NT2/D1 (cell line): ENCODE measurements at regions not wholly inside any gene's neighbourhood (a gene's known extent, or its start where the extent isn't known, plus 50 kb on each side); places are given as distances from the start of the nearest gene placed in this dataset.

Experiments
- DNase-seq: peaks from one replicate; pipeline ENCODE4 v3.0.0-alpha.2; 2011; ENCODE audit warnings: low read depth, low spot score
- H3K27me3 ChIP-seq: 2 replicates; pipeline ENCODE4 v1.6.0; 2011; ENCODE audit warnings: mild to moderate bottlenecking; ENCODE audit not compliant: insufficient read length, insufficient read depth
- H3K36me3 ChIP-seq: 2 replicates; pipeline ENCODE4 v1.6.1; 2011; ENCODE audit warnings: mild to moderate bottlenecking, low read length, mixed read lengths; ENCODE audit not compliant: insufficient read depth, insufficient read length
- H3K4me1 ChIP-seq: 2 replicates; pipeline ENCODE4 v1.5.1; 2011; ENCODE audit not compliant: insufficient read depth, insufficient read length
- H3K4me3 ChIP-seq: 2 replicates; pipeline ENCODE4 v1.5.1; 2011; ENCODE audit warnings: low read depth; ENCODE audit not compliant: insufficient read length
- H3K9ac ChIP-seq: 2 replicates; pipeline ENCODE4 v1.6.0; 2011; ENCODE audit warnings: low read depth; ENCODE audit not compliant: insufficient read length
- H3K9me3 ChIP-seq: 2 replicates; pipeline ENCODE4 v1.5.1; 2011; ENCODE audit warnings: mild to moderate bottlenecking, low read length; ENCODE audit not compliant: insufficient read depth
- SUZ12 ChIP-seq: IDR thresholded peaks from 2 replicates; pipeline ENCODE4 v1.6.1; 2011; ENCODE audit not compliant: insufficient read length, insufficient read depth; ENCODE audit errors: extremely low read depth
- YY1 ChIP-seq: IDR thresholded peaks from 2 replicates; pipeline ENCODE4 v1.6.1; 2011; ENCODE audit not compliant: insufficient read length, insufficient read depth
- ZNF274 ChIP-seq: IDR thresholded peaks from 2 replicates; pipeline ENCODE4 v1.6.1; 2011; ENCODE audit warnings: mild to moderate bottlenecking, low read depth, low read length

DNA sequence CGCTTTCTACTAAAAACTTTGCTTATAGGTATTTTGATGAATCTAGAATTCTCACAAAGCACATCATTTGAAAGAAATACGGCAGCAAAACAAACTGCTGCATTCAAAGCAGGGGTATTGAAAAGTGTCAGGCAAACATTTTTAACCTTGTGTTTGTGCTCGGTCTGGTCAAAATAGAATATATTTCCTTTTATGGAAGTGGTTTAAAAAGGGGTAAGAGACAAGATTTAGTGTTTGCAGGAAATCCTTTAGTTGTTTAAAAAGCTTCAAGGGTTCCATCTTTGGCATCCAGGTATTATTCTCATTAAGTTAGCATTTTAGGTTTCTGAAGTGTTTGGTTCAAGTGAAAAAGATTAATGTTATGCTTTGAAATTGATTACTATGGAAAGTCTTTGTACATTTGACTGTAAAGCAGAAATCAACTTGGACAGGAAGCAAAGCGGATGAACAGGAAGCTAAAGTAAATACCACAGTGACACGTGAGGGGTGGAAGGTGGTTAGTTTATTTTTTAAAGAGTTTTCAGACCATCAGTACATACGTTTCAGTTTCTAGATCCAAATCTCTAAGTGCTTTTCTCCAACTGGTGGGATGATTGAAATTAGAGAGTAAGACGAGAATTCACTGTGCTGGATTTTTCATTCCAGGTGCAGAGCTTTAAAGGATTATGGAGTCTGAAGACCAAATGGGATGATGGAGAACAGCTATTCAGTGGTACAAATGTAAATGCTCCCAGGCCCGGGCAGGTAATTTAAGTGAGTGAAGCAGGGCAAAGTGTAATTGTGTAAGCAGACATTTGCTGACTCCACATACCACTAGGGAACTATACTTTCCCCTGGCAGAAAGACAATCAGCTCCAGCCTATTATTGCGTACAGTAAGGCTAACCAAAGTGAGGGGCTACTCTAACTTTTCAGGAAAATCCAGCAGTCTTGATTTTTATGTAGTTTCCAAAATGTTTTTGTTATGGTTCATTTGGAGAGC lies 341.8 kb upstream of the TBL1XR1 start:
- no peak overlapping the region for H3K9ac ChIP-seq
- H3K36me3 ChIP-seq, result no peaks in the 10 kb centered on the region
- DNase-seq, result no peak
- no peaks in the 10 kb centered on the region for H3K4me1 ChIP-seq
- no peak overlapping the region for H3K4me3 ChIP-seq
- no peaks in the 10 kb centered on the region for H3K27me3 ChIP-seq
- TF ChIP-seq YY1 (no peak), SUZ12 (no peak), ZNF274 (no peak)
- no peaks in the 10 kb centered on the region for H3K9me3 ChIP-seq

DNA sequence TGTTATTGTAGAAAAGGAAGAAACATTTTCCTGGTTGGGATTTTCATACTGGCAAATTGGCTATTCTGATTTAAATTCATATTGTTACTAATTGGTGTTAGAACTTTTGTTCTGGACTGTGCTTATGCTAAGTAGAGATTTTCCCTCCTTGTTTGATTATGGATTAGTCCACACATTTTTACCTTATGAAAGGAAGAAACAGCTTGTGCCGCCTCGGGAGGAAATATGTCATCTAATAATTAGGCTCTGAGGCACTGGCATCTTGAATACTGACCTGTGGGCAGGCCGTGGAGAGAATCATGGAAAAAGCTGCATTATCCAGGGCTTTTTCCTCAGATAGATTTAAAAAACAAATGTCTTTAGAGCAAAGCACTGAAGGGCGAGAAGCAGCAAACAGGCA lies 344.3 kb upstream of the TBL1XR1 start:
- H3K36me3 ChIP-seq, result no peaks in the 10 kb centered on the region
- H3K9ac ChIP-seq, result no peak overlapping the region
- TF ChIP-seq YY1 (no peak), SUZ12 (no peak), ZNF274 (no peak)
- no peaks in the 10 kb centered on the region for H3K27me3 ChIP-seq
- no peaks in the 10 kb centered on the region for H3K4me1 ChIP-seq
- no peak overlapping the region for H3K4me3 ChIP-seq
- no peak for DNase-seq
- H3K9me3 ChIP-seq, result no peaks in the 10 kb centered on the region

DNA sequence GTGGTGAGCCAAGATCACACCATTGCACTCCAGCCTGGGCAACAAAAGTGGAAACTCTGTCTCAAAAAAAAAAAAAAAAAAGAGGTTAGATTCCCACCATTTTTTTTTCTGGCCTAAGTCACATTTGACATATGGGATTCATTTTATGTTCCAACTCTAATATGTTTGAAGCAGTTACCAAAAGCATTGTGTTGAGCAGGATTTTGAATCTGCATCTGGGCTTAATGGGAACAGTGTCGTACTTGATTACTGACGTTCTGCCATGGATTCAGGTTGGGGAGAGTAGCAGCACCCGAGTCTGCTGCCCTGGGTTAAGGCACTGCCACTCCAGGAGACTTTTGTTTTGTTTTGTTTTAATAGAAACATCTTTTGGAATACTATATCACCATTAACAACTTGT lies 348.7 kb upstream of the TBL1XR1 start:
- DNase-seq, result no peak
- no peak overlapping the region for H3K9ac ChIP-seq
- TF ChIP-seq ZNF274 (no peak), YY1 (no peak), SUZ12 (no peak)
- no peaks in the 10 kb centered on the region for H3K27me3 ChIP-seq
- no peaks in the 10 kb centered on the region for H3K36me3 ChIP-seq
- no peaks in the 10 kb centered on the region for H3K9me3 ChIP-seq
- H3K4me1 ChIP-seq, result no peaks in the 10 kb centered on the region
- H3K4me3 ChIP-seq, result no peak overlapping the region

DNA sequence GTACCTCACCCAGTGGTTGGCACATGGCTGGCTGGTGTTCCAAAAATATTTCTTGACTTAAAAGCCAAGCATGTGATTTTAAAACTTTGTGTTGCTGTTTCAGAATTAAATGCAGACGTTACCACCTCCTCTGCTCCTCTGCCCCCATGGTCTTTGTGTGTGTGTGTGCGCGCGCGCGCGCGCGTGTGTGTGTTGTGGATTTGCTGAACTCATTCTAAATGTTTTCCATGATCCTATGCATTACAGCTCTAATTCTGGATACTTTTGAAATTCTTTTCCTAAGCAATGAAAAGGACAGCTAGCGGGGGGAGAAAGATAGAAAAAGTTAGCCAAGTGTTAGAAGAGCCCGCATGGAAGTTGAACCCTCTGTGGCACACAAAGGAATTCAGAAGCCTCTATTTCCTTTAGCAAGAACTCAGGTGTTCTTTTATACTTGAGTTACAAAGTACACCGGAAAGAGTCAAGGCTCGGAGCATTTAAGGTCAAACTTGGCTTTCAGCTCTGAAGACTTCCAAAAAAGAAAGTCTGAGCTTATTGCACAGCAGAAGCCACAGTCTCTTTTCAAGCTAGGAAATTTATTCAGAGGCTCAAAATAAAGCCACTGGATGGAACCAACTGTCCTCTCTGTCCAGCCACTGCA lies 350.5 kb upstream of the TBL1XR1 start:
- TF ChIP-seq ZNF274 (no peak), SUZ12 (no peak), YY1 (no peak)
- DNase-seq, result no peak
- no peaks in the 10 kb centered on the region for H3K27me3 ChIP-seq
- no peaks in the 10 kb centered on the region for H3K4me1 ChIP-seq
- H3K9me3 ChIP-seq, result no peaks in the 10 kb centered on the region
- no peak overlapping the region for H3K4me3 ChIP-seq
- H3K36me3 ChIP-seq, result no peaks in the 10 kb centered on the region
- H3K9ac ChIP-seq, result no peak overlapping the region

DNA sequence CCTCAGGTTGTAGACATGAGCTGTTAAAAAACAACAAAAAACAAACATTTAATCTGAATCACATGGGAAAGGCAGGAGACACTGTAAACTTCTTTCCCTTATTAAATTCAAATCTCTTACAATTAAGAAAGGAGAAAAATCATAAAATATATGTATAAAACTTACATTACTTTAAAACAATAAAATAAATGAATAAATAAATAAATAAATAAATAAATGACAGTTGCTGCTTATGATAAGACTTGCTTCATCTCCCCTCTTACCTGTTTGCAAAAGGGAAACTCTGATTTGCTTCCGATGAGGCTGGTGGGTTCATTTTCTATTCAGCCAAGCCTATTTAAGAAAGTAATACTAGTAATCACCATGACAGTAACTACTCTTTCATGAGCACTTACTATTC lies 353.4 kb upstream of the TBL1XR1 start:
- no peaks in the 10 kb centered on the region for H3K36me3 ChIP-seq
- H3K9ac ChIP-seq, result no peak overlapping the region
- H3K4me1 ChIP-seq, result no peaks in the 10 kb centered on the region
- H3K4me3 ChIP-seq, result no peak overlapping the region
- H3K27me3 ChIP-seq, result no peaks in the 10 kb centered on the region
- no peaks in the 10 kb centered on the region for H3K9me3 ChIP-seq
- TF ChIP-seq ZNF274, result no peak
- no peak for TF ChIP-seq YY1
- no peak for TF ChIP-seq SUZ12
- DNase-seq, result no peak

DNA sequence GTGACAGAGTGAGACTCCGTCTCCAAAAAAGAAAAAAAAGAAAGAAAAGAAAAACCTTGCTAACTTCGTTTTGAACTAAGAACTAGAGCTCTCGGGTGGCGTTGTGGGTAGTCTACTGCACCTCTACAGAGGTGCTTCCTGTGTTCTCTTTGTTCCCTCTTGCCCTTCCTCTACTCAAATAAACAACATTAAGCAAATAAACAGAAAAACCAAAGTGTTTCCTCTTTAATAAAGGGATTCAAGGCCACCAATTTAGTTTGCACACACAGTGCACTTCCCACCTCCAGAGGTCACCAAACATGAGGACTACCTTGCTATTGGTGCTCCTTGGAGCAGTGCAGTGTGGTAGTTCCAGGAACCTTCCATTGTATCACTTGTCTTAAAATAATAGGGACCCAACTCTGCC lies 354.2 kb upstream of the TBL1XR1 start:
- no peak overlapping the region for H3K9ac ChIP-seq
- H3K27me3 ChIP-seq, result no peaks in the 10 kb centered on the region
- no peak overlapping the region for H3K4me3 ChIP-seq
- no peak for TF ChIP-seq ZNF274
- no peak for TF ChIP-seq YY1
- TF ChIP-seq SUZ12, result no peak
- H3K4me1 ChIP-seq, result no peaks in the 10 kb centered on the region
- DNase-seq, result no peak
- H3K36me3 ChIP-seq, result no peaks in the 10 kb centered on the region
- H3K9me3 ChIP-seq, result no peaks in the 10 kb centered on the region

DNA sequence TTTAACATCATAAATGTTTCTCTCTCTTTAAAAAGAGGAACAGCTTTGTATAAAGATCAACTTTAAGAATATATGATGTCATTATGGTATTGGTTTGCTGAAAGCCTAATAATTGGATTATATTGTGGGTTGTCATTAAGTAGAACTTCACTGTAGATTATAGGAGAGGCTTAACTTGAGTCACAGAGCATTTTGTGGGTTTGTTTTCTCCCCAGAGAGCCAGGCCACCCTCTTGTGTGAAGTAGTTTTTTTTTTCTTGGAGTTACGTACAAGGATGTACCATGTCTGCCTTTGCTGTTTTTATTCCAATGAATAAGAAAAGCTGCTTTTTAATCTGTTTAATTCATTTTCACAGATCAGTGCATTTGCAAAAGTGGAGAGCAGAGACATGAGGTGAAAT lies 354.8 kb upstream of the TBL1XR1 start:
- H3K9me3 ChIP-seq, result no peaks in the 10 kb centered on the region
- DNase-seq, result no peak
- no peak overlapping the region for H3K9ac ChIP-seq
- H3K36me3 ChIP-seq, result no peaks in the 10 kb centered on the region
- no peaks in the 10 kb centered on the region for H3K27me3 ChIP-seq
- no peak overlapping the region for H3K4me3 ChIP-seq
- TF ChIP-seq ZNF274, result no peak
- no peak for TF ChIP-seq SUZ12
- TF ChIP-seq YY1, result no peak
- no peaks in the 10 kb centered on the region for H3K4me1 ChIP-seq
